Head of caudate nucleus (tissue), 42 donors: ENCODE measurements at regions not wholly inside any gene's neighbourhood (a gene's known extent, or its start where the extent isn't known, plus 50 kb on each side); places are given as distances from the start of the nearest gene placed in this dataset.

Source experiments
- DNase-seq, 42 donors: peaks; one replicate each; pipeline versions ENCODE4 v3.0.0 to v3.0.0-alpha.2; 2020 to 2021; ENCODE audit warnings: mixed read lengths in 7 of 42
- intact Hi-C: fragments of 100-400 bp; cut with DNase I; formaldehyde crosslinking; loops from one replicate; pipeline ENCODE4 v1.15.0; 2022

DNA sequence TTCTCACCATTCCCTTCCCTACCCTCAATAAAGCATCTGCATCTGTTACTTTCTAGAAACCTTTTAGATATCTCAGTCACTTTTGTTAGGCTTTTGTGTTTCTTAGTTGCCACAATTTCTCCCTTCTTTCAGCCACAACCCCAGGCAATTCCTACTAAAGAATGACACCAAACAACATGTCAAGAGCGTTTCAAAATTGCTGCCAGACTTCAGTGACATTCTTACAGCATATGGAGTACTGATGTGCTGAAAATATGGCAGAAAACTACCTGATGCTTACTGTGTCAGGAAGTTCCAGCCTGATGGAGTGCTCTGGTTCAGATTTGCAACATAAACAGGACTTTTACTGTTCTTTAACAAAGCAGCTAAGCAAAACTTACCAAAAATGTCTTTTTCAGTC lies 957.7 kb upstream of the POU3F3 start:
- no peak for DNase-seq
- intact Hi-C loops: no loop called here

DNA sequence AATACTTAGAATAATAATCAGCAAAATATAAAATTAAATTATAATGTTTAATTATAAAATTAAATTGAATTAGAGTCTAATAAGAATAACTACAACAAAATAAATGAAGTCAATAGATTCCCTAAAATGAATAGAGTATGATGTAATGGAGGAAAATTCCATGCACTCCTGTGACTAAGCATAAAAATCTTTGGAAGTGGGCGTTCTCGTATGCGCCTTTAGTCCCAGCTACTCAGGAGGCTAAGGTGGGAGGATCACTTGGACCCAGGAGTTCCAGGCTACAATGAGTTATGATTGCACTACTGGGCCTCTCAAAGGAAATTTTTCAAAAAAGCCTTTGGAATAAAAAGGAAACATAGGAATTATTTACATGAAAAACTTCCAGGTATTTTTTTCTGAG lies 955.4 kb upstream of the POU3F3 start:
- no peak for DNase-seq
- intact Hi-C loops: no loop called here

- intact Hi-C loops: no loop called here
- DNase-seq: no peak
Measured at GRCh38 chr2:103902347-103902746, 951.6 kb upstream of the POU3F3 start.

- intact Hi-C loops: no loop called here
- no peak for DNase-seq
Measured at GRCh38 chr2:103921161-103921560, 932.8 kb upstream of the POU3F3 start.

GRCh38 chr2:103942199-103942598 lies 911.7 kb upstream of the POU3F3 start:
- intact Hi-C loops: no loop called here
- no peak for DNase-seq

DNA sequence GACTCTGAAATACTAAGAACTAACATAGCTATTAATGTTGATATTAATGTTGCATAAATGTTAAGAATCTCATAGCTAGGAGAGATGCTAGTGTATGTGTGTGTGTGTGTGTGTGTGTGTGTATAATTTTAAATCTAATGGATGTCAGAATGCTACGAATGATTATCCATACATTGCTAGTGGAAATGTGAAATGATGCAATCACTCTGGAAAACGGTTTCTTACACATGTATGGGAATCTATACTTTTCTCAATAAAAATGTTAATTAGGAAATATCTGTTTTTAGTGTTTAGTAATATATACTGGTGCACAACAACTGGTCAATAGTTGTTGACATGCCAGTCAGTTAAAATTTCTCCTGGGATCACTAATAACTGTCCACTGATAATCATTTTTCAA lies 908.8 kb upstream of the POU3F3 start:
- no peak for DNase-seq
- intact Hi-C loops: no loop called here

DNA sequence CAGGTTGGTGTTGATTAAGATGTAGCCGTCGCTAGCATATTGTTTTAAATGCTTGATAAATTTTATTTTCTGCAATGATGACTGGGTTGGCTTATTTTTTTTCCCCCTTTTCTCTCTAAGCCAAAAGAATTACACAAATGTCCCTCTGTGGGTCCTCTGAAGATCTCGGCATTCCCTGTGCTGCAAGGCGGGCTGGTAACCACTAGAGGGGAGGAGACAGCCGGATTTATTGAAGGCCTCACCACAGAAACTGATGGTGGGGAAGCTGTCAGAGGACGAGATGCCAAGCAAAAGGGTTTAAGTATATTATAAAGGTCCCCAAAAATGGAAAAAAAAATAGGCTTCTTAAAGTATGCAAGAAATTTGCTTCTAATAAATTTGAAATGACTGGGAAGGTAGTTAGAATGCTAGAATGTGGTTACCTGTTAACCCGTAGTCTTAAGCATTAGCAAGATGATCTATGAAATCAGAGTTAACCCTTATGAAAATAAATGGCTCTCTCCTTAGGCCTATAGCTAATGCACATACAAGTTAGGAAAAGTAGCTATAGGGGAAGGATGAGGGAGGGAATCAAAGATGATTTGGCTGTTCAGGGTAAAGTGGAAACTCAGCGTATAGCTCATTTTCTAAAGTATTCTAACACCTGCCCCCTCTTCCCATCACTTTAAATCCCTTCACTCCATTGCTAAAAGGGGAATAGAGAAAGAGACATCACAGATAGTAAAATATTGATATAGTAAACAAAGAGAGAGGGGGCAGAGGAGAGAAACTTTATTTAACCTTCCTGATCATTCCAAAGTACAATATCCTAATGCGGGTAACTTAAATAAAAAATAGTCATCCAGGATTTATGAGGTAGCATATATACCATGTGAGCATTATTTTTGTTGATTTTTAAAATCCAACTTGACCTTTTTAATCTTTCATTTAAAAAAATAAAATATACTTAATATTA lies 894.5 kb upstream of the POU3F3 start:
- peak; percentile 50 to 88 (median 74) for DNase-seq
- intact Hi-C loops: no loop called here

- intact Hi-C loops: no loop called here
- no peak for DNase-seq
Measured at GRCh38 chr2:103960129-103960513, 893.8 kb upstream of the POU3F3 start.

GRCh38 chr2:103960951-103961350 lies 893.0 kb upstream of the POU3F3 start:
- DNase-seq: no peak
- intact Hi-C loops: no loop called here

DNA sequence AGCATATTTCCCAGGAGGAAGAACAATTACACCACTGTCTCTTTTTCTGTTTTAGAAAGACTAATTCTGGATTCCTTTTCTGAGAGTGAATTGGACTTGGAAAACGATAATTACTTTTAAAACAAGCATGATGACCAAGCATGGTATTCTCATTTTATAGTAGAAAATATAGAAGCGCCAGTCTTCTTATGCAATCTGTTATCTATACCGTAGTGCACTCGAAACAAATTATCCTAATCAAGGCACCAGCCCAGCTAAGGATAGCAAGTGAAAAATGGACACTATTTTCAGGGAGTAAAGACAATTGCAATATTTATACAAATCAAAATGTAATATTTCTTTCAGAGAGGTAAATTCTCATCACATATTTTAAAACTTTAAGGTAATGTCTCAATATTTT lies 892.1 kb upstream of the POU3F3 start:
- intact Hi-C loops: no loop called here
- DNase-seq: no peak

DNA sequence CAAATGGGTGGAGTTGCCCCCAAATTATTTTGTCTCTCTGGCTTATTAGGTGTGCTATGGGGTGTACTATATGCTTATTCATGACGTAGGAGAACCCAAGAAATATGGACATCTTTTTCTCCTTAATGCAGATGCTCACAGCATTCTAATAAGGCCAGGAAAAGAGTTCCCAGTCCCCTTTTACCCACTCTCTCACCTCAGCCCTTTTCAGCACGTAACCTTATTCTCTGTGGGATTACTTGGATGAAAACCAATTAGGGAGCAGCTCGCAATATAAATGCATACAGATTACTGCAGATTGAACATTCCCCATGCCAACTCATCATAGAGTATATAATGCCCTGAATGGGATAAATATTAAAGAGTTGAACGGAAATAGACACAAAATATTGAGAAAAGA lies 891.2 kb upstream of the POU3F3 start:
- no peak for DNase-seq
- intact Hi-C loops: no loop called here

GRCh38 chr2:103963146-103963725 lies 890.7 kb upstream of the POU3F3 start:
- DNase-seq: no peak

DNA sequence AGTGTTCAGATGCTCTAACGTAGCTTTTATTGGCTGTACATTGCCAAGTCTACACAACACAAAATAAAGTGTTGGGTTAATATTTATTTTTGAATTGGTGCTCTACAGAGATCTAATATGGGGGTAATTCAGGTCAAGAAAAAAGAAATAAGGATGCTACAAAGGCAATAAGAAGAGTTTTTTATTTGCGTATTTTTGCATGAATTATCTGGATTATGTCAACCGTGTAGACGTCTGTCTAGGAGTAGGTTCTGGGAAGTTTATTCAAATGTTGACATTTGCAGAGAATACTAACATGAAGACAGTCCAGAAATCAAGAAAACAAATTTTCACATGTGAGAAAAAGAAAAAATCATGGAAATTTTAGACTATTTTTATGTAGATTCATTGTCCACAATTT lies 876.7 kb upstream of the POU3F3 start:
- intact Hi-C loops: no loop called here
- DNase-seq: no peak

More at GRCh38 chr2:103963146-103963725, 890.7 kb upstream of the POU3F3 start:
- intact Hi-C loops: no loop called here

DNA sequence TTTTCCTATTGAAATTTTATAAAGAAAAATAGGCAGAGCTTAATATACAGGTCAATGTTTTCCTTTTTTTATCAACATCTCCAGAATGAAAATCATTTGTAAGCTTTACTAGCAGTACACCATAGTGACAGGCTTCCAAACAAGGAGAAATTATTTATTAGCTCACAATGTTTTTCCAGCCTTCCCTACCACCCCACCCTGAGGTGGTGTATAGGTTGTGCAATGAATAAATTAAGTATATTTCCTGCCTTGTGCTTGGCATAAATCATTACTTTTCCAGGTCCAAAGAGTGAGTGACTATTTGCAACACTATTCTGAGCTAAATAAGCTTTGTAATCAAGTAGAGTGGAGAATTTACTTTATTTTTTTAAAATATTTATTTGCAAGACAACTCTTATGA lies 876.2 kb upstream of the POU3F3 start:
- intact Hi-C loops: no loop called here
- DNase-seq: no peak

- no peak for DNase-seq
- intact Hi-C loops: no loop called here
Measured at GRCh38 chr2:103980401-103980800, 873.5 kb upstream of the POU3F3 start.

GRCh38 chr2:103982691-103983090 lies 871.2 kb upstream of the POU3F3 start:
- intact Hi-C loops: no loop called here
- no peak for DNase-seq

DNA sequence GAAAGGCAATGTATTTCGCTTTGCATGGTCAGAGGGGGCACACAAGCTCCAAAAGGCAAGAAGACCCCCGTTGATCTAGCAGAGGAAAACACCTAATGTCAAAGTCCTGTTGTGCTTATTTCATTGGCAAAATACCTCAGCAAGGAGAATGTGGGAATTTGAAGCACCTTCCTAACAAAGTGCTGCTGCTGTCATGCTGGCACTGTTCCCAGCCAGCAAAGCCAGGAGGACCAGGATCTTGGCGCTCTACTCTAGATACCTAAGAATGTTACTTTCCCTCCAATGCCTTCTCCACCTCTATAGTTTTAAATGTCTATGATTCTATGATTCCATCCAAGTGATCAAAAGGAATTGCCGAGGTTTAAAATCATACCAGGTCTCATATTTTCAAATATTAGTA lies 867.9 kb upstream of the POU3F3 start:
- intact Hi-C loops: no loop called here
- DNase-seq: no peak

- no peak for DNase-seq
- intact Hi-C loops: no loop called here
Measured at GRCh38 chr2:103991591-103991990, 862.3 kb upstream of the POU3F3 start.

GRCh38 chr2:104004821-104005220 lies 849.1 kb upstream of the POU3F3 start:
- intact Hi-C loops: no loop called here
- DNase-seq: no peak

- intact Hi-C loops: no loop called here
- DNase-seq: no peak
Measured at GRCh38 chr2:104016801-104017200, 837.1 kb upstream of the POU3F3 start.

- intact Hi-C loops: no loop called here
Measured at GRCh38 chr2:104023306-104023705, 830.6 kb upstream of the POU3F3 start.

More at GRCh38 chr2:104023306-104023705, 830.6 kb upstream of the POU3F3 start:
- DNase-seq: no peak
